HFF-Myc (cell line): ENCODE measurements at regions not wholly inside any gene's neighbourhood (a gene's known extent, or its start where the extent isn't known, plus 50 kb on each side); places are given as distances from the start of the nearest gene placed in this dataset.
"Not testable (repeated sequence)": the region's sequence is repeated elsewhere in the genome, so short reads cannot be mapped to it uniquely, and the experiment has no call there.

ENCODE experiments used
- DNase-seq: peaks from one replicate; pipeline ENCODE4 v3.0.0-alpha.2; 2011; ENCODE audit warnings: low read depth; ENCODE audit errors: extremely low read depth
- H3K4me3 ChIP-seq: replicated peaks from 2 replicates; pipeline ENCODE4 v1.5.1; 2011; ENCODE audit warnings: low read depth, mild to moderate bottlenecking, control low read depth, low read length
- CTCF ChIP-seq: IDR thresholded peaks from 2 replicates; pipeline ENCODE4 v1.5.1; 2012; ENCODE audit warnings: mild to moderate bottlenecking, low read depth, low read length, control low read depth; ENCODE audit errors: missing control alignments

GRCh38 chr14:86321151-86321550 lies 791.2 kb downstream of the FLRT2 start:
- no peak for TF ChIP-seq CTCF
- no peak overlapping the region for H3K4me3 ChIP-seq
- no peak for DNase-seq

- not testable (repeated sequence) for H3K4me3 ChIP-seq, DNase-seq
Measured at GRCh38 chr14:86312154-86312665, 782.3 kb downstream of the FLRT2 start.

- no peak for DNase-seq
- no peak for TF ChIP-seq CTCF
- no peak overlapping the region for H3K4me3 ChIP-seq
Measured at GRCh38 chr14:86311151-86311550, 781.2 kb downstream of the FLRT2 start.

GRCh38 chr14:86310611-86311010 lies 780.7 kb downstream of the FLRT2 start:
- no peak for TF ChIP-seq CTCF
- DNase-seq: no peak
- no peak overlapping the region for H3K4me3 ChIP-seq

DNA sequence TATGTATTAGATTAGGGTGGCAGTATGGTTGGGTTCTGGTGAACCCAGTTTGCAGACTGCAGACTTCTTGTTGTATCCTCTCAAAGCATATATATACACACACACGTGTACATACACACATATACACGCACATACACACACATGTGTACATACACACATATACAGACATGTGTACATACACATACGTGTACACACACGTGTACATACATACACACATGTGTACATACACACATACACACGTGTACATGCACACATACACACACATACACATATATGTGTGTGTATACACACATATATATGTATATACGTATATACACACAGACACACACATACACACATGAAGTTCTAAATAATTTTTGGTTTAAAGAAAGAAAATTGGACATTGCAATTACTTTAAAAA lies 780.2 kb downstream of the FLRT2 start:
- TF ChIP-seq CTCF: no peak
- H3K4me3 ChIP-seq: no peak overlapping the region

DNA sequence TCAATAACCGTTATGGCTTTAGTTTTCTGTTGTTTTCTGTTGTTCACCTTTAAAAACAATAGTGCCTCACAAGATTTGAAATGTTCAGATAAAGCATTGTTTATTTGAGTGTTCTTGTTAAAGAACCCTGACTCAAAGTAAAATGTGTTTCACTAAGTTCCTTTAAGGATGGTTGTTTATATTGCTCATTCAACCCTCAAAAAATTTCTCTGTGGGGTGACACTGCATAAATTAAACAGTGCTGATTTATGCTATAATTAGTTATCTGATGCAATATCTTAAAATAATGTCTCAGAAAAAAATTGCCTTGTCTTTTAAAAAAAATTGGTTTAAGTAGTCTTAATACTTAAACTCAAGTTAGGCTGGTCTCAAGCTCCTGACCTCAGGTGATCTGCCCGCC lies 775.1 kb downstream of the FLRT2 start:
- TF ChIP-seq CTCF: no peak
- no peak overlapping the region for H3K4me3 ChIP-seq
- no peak for DNase-seq

More for the DNA sequence above, 780.2 kb downstream of the FLRT2 start:
- no peak for DNase-seq

- DNase-seq: no peak
- no peak overlapping the region for H3K4me3 ChIP-seq
- TF ChIP-seq CTCF: no peak
Measured at GRCh38 chr14:86299994-86300393, 770.0 kb downstream of the FLRT2 start.

DNA sequence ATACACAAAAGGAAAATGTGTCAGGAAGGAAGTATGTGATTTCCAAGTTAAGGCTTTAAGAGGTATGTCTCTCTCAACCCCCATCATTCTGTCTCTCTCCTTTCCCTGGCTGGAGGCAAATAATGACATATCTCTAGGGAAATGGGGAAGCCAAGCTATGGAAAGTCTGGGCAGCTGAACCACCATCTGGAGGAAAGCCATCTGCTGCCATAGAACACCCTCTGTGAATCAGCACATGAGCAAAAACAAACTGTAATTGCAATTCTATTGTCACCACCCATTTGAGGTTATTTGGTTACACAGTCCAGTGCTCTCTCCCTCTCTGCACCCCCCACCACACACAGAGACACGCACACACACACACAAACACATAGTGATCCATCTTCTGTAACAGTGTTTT lies 766.2 kb downstream of the FLRT2 start:
- no peak for DNase-seq
- no peak overlapping the region for H3K4me3 ChIP-seq
- TF ChIP-seq CTCF: no peak
